Transverse colon (tissue), 4 donors: ENCODE measurements at regions not wholly inside any gene's neighbourhood (a gene's known extent, or its start where the extent isn't known, plus 50 kb on each side); places are given as distances from the start of the nearest gene placed in this dataset.

Source experiments
- EP300 ChIP-seq: sonication (generic); formaldehyde crosslinking; IDR thresholded peaks from one replicate; pipeline ENCODE4 v1.6.1; 2017; ENCODE audit warnings: antibody characterized with exemption, low read depth
- POLR2A ChIP-seq: fragments of 450-650 bp; IDR thresholded peaks from one replicate; pipeline ENCODE4 v1.6.1; 2016; ENCODE audit warnings: antibody characterized with exemption, mild to moderate bottlenecking, moderate library complexity
- POLR2AphosphoS5 ChIP-seq, 3 donors: sonication (generic); formaldehyde crosslinking; IDR thresholded peaks; one replicate each; pipeline ENCODE4 v1.6.1; 2016; ENCODE audit warnings: antibody characterized with exemption in 3 of 3
- TF ChIP-seq, protein P1 (sequence below), 5 experiments: fragments of 200-600 bp in 3 of 5; fragments of 450-650 bp in 2 of 5; sonication (generic) in 3 of 5; IDR thresholded peaks; 1 replicate in 2 of 5; 2 replicates in 3 of 5; pipeline ENCODE4 v1.5.1; 2016 to 2017; ENCODE audit warnings: antibody characterized with exemption in 5 of 5, inconsistent platforms in 3 of 5, mild to moderate bottlenecking in 2 of 5, moderate library complexity in 1 of 5

GRCh38 chr1:163674236-163674635 lies 352.5 kb downstream of the NUF2 start:
- TF ChIP-seq, protein P1, sequence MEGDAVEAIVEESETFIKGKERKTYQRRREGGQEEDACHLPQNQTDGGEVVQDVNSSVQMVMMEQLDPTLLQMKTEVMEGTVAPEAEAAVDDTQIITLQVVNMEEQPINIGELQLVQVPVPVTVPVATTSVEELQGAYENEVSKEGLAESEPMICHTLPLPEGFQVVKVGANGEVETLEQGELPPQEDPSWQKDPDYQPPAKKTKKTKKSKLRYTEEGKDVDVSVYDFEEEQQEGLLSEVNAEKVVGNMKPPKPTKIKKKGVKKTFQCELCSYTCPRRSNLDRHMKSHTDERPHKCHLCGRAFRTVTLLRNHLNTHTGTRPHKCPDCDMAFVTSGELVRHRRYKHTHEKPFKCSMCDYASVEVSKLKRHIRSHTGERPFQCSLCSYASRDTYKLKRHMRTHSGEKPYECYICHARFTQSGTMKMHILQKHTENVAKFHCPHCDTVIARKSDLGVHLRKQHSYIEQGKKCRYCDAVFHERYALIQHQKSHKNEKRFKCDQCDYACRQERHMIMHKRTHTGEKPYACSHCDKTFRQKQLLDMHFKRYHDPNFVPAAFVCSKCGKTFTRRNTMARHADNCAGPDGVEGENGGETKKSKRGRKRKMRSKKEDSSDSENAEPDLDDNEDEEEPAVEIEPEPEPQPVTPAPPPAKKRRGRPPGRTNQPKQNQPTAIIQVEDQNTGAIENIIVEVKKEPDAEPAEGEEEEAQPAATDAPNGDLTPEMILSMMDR (IDR thresholded peaks at IDR 0.05) = no peak
- TF ChIP-seq EP300 (no peak), POLR2AphosphoS5 (IDR thresholded peaks at IDR 0.05) (no peak), POLR2A (no peak)
